ENCODE measurements at regions not wholly inside any gene's neighbourhood (a gene's known extent, or its start where the extent isn't known, plus 50 kb on each side); places are given as distances from the start of the nearest gene placed in this dataset.

- H3K4me1 Mint-ChIP-seq (ENCODE audit: insufficient read depth, unreplicated experiment) = no peaks in the 10 kb centered on the region
- intact Hi-C loops (cut with micrococcal nuclease) = loop anchor here (10.0 kb wide), 1 partner anchor 577 kb away; no protein-coding TSS in a partner anchor
- H3K36me3 Mint-ChIP-seq (ENCODE audit: insufficient read depth, unreplicated experiment) = no peaks in the 10 kb centered on the region
- no peak overlapping the region for H3K4me3 Mint-ChIP-seq (ENCODE audit: unreplicated experiment)
- no peak overlapping the region for H3K27ac Mint-ChIP-seq (ENCODE audit: low read depth, unreplicated experiment)
- no peak for TF ChIP-seq CTCF (IDR thresholded peaks at IDR 0.05; ENCODE audit: unreplicated experiment)
- ChIA-PET POLR2A (no interaction called here), CTCF (interaction anchor here (0.7 to 1.4 kb wide), 2 partner anchors 10 to 98 kb away, joined by 4 read pairs; no protein-coding TSS in a partner anchor)
- DNase-seq (ENCODE audit: unreplicated experiment) = no peak
- no TSS peak for BruUV-seq (replicated peaks)
- no peaks in the 10 kb centered on the region for H3K27me3 Mint-ChIP-seq (ENCODE audit: insufficient read depth, unreplicated experiment)
- no peaks in the 10 kb centered on the region for H3K9me3 Mint-ChIP-seq (ENCODE audit: unreplicated experiment)
These were observed 55.9 kb upstream of the ALB start for GRCh38 chr4:73348185-73348584.

DNA sequence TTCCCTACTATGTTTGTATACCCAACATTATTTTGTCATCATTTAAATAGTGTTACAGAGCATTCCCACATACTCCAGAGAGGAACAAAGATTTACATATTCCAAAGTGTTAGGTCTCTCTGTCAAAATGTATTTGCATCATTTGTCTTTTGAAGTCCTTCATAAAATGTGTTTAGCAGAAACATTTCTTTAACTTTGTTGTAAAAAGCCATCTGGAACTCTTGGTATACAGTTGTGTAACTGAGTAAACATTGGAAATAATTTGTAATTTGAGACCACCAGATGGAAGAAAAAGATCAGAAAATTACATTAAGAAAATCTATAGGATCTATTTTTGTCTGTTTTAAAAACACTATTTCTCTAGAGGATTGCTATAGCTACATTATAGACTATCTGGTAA lies 56.6 kb upstream of the ALB start:
- ChIA-PET CTCF (interaction anchor here (9.0 kb wide), 1 partner anchor 99 kb away, joined by 162 read pairs; no protein-coding TSS in a partner anchor), POLR2A (no interaction called here)
- no peaks in the 10 kb centered on the region for H3K27me3 Mint-ChIP-seq (ENCODE audit: insufficient read depth, unreplicated experiment)
- DNase-seq (ENCODE audit: unreplicated experiment) = no peak
- H3K4me3 Mint-ChIP-seq (ENCODE audit: unreplicated experiment) = no peak overlapping the region
- BruUV-seq (replicated peaks) = no TSS peak
- no peaks in the 10 kb centered on the region for H3K9me3 Mint-ChIP-seq (ENCODE audit: unreplicated experiment)
- intact Hi-C loops (cut with micrococcal nuclease) = loop anchor here (10.0 kb wide), 1 partner anchor 577 kb away; no protein-coding TSS in a partner anchor
- no peak overlapping the region for H3K27ac Mint-ChIP-seq (ENCODE audit: low read depth, unreplicated experiment)
- no peak for TF ChIP-seq CTCF (IDR thresholded peaks at IDR 0.05; ENCODE audit: unreplicated experiment)
- H3K36me3 Mint-ChIP-seq (ENCODE audit: insufficient read depth, unreplicated experiment) = no peaks in the 10 kb centered on the region
- no peaks in the 10 kb centered on the region for H3K4me1 Mint-ChIP-seq (ENCODE audit: insufficient read depth, unreplicated experiment)

GRCh38 chr4:73345399-73345975 lies 58.6 kb upstream of the ALB start:
- Mint-ChIP-seq H3K27me3 (ENCODE audit: insufficient read depth, unreplicated experiment) (no peaks in the 10 kb centered on the region), H3K36me3 (ENCODE audit: insufficient read depth, unreplicated experiment) (no peaks in the 10 kb centered on the region), H3K4me3 (ENCODE audit: unreplicated experiment) (no peak overlapping the region), H3K27ac (ENCODE audit: low read depth, unreplicated experiment) (no peak overlapping the region), H3K9me3 (ENCODE audit: unreplicated experiment) (no peaks in the 10 kb centered on the region), H3K4me1 (ENCODE audit: insufficient read depth, unreplicated experiment) (no peaks in the 10 kb centered on the region)
- no peak for TF ChIP-seq CTCF (IDR thresholded peaks at IDR 0.05; ENCODE audit: unreplicated experiment)
- DNase-seq (ENCODE audit: unreplicated experiment) = no peak
- ChIA-PET POLR2A (no interaction called here), CTCF (interaction anchor here (0.7 to 9.0 kb wide), 3 partner anchors 101 to 514 kb away, joined by 3 to 162 read pairs (median 5); no protein-coding TSS in a partner anchor)
- intact Hi-C loops (cut with micrococcal nuclease) = loop anchor here (10.0 kb wide), 1 partner anchor 579 kb away; no protein-coding TSS in a partner anchor
- no TSS peak for BruUV-seq (replicated peaks)

GRCh38 chr4:73344106-73344505 lies 60.0 kb upstream of the ALB start:
- Mint-ChIP-seq H3K9me3 (ENCODE audit: unreplicated experiment) (no peaks in the 10 kb centered on the region), H3K36me3 (ENCODE audit: insufficient read depth, unreplicated experiment) (no peaks in the 10 kb centered on the region), H3K27ac (ENCODE audit: low read depth, unreplicated experiment) (no peak overlapping the region), H3K4me3 (ENCODE audit: unreplicated experiment) (no peak overlapping the region), H3K27me3 (ENCODE audit: insufficient read depth, unreplicated experiment) (no peaks in the 10 kb centered on the region), H3K4me1 (ENCODE audit: insufficient read depth, unreplicated experiment) (no peaks in the 10 kb centered on the region)
- CTCF ChIA-PET = interaction anchor here (0.5 to 9.0 kb wide), 7 partner anchors 32 to 310 kb away, joined by 3 to 162 read pairs (median 4); no protein-coding TSS in a partner anchor
- POLR2A ChIA-PET = interaction anchor here (1.0 to 1.3 kb wide), 2 partner anchors 11 to 102 kb away, joined by 4 read pairs; no protein-coding TSS in a partner anchor
- no peak for DNase-seq (ENCODE audit: unreplicated experiment)
- BruUV-seq (replicated peaks) = no TSS peak
- TF ChIP-seq CTCF (IDR thresholded peaks at IDR 0.05; ENCODE audit: unreplicated experiment) = no peak
- intact Hi-C loops (cut with micrococcal nuclease) = loop anchor here (5.0 to 10.0 kb wide), 3 partner anchors 88 to 581 kb away; no protein-coding TSS in a partner anchor
